ENCODE measurements at regions not wholly inside any gene's neighbourhood (a gene's known extent, or its start where the extent isn't known, plus 50 kb on each side); places are given as distances from the start of the nearest gene placed in this dataset.

DNA sequence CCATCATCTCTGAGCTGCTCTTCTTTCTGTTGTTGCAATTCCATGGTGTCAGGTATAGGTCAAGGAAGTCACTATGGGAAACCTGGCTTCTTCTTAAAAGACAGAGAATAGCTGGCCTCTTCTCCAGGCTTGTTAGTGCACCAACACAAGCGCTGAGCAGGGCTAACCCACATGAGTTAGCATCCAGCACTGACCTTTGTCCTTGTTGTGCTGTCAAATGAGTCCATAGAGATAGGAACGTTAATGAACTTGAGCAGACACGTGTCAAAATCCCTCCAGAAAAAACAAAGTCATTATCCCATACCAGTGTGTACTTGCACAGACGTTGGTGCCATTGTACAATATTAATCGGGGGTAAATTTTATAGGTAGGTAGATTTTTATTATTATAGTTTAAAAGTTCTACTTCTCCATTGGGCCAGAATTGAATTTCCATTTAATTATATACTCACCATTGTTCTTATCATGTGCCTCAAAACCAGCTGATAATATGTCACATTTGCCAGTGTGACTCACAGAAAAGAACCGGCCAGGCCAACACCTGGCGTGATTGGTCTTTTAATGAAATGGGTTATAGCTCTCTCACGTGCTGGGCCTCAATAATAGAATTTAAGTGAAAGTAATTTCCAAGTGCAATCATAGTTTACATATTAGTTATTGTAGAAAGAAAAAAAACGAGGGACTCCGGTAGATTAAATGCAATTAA is 468.8 kb upstream of the MGMT start:
- DNase-seq (ENCODE audit: low read depth in 2 of 2): no peak

DNA sequence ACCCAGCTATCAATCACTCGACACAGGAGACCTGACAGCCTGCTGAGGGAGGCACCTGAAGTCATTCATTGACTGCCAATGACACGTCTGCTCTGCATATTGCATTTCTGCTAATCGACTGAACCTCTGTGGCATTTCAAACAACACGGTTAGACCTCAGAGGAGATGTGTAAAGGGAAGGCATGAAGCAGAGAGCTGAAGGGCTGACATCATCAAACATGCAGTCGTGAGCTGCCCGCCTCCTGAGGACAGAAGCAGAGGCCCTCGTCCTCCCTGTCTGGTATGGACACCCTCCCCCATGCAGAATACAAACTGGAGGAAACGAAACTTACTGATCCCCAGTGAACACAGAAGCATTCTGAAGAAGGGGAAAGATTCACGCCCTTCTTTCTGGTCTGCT is 462.6 kb upstream of the MGMT start:
- DNase-seq (ENCODE audit: low read depth in 2 of 2): no peak

DNA sequence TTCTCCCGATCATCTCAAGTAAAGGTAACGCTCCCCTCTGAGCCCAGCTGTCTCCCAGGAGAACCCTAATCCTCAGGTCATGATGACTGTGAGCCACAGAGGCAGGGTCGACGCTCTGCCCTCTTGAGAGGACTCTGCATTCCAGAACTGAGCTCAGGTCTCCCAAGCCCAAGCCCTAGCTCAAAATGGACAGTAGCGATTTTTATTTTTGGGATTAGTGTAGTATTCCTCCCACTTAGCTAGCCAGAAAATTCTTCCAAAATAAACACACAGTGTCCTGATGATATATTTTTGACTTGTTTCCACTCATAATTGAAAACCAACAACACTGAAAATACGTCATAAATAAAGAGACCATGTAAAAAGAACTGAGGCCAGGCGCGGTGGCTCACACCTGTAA is 462.0 kb upstream of the MGMT start:
- DNase-seq (ENCODE audit: low read depth in 2 of 2): no peak

DNA sequence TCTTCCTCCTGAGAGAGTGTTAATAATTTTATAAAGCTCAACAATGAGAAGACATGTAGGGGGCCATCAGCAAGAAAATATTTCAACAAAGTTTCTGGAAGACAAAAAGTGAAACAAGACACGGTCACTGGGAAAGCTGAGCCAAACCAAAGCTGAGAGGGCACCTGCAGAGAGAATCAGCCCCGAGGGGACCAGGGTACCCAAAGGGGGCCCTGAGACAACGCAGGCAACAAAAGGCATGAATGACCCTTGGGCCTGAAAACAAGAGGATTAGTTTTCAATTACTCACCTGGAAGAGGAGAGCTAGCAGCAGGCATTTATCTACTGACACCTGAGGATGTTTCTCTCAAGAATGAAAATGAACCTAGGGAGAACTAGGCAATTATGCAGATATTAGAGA is 461.2 kb upstream of the MGMT start:
- no peak for DNase-seq (ENCODE audit: low read depth in 2 of 2)

DNA sequence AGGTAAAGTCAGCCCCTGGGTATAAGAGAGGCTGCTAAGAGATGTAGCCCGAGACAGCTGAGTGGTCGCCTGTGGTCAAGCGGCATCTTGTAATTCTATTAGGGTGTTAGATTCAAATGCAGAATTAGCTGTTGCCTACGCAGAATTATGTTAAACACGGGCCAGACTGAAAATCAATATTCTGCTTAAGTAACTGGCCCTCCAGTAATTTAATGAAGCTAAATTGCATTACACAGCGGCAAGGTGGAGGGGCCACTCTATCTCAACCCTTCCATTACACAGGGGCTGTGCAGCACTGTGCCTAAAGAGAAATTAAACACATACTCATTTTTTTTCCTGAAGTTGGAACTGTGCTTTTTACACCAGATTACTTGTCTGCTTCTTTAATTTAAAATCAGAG is 448.5 kb upstream of the MGMT start:
- DNase-seq (ENCODE audit: low read depth in 2 of 2): no peak

DNA sequence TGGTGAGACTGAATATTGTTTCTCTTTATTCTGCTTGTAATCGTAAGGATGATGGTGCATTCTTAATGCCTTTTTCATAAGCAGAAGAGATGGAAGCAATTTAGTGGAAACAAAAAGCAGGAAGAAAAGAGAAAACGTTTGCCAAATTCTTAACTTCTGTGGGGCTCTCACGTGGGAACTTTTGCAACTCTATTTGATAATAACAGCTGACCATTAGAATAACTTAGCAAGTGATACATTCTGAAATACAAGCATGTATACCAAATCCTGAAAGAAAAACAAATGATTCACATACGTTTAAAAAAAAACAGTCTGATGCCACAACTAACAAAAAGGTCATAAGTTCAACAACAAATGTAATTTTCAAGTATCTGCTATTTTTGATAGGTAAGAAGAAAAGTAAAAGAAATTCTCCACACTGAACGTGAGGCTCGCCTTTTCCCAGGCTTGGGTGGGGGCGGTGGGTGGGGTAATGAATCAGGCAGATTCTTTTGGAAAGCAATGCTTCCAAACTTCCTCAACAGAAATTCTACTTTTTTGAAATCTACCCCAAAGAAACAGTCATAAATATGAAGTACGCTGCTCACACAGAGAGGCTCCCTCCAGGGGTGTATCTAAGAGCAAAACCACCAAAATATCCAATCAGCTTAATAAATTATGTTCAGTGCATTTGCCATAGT is 446.2 kb upstream of the MGMT start:
- no peak for DNase-seq (ENCODE audit: low read depth in 2 of 2)

DNA sequence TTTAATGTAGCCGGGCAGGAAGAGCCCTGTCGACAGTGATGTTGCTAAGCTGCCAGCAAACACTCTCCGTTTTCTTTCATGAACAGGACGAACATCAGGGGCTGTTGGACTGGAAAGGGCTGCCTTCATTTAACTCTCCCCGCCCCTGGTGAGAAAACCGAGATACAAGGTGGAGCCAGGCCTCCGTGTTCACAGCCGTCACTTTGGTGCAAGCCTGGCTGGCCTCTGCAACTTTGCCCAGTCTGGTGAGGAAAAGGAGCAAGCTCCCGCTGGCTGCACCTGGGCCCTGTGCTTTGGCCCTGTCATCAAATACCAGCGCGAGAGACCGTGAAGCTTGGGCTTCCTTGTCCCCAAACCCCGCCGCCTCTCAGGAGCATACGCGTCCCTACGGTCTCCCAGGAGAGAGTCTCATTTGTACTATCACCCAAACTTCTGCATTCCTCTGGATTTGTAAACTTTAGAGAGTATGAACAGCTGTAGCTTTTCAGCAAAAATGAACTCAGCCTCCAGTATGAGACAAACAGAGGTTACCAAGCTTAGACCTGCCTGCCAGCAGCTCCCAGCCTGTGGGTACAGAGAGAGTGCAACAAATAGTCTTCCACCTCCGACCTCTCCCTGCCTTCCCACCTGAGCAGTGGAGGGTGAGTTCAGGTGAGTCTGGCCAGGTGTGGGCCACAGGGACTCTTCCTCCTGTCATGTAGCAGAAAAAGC is 445.3 kb upstream of the MGMT start:
- no peak for DNase-seq (ENCODE audit: low read depth in 2 of 2)

DNA sequence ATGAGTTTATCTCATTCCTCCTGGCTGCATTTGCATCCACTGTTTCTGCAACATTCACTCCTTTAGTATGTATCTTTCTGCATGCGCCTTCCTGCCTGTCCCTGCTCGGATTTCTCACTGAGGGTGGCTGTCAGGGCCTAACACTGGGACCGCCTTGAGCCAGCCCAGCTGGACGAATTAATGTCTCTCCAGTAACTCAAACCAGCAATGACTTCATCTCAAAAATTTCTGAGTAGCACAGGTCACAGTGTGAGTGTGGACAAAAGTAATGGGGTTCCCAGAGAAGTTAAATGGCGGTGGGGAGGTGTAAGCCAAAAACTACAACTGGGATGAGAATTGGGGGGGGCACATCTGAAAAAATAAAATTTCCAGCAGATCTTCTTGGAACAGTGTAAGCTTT is 444.0 kb upstream of the MGMT start:
- DNase-seq (ENCODE audit: low read depth in 2 of 2): no peak

DNA sequence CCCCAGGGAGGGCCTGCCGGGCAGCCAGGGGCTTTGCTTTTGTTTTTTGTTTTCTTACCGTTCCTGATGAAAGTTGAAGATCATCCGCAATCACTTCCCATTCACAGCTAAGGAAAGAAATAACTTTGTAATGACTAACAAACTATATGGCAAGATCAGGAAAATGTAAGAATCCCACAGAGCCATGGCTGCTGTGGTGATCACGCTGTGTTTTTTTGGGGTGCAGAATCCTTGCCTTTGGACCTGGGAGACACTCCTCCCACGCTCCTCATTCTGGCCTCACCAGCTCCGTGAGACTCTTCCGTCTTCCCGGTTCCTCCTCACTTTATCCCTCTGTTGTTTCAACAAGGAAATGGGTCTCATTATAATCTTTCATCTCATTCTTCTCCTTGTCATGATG is 443.0 kb upstream of the MGMT start:
- DNase-seq (ENCODE audit: low read depth in 2 of 2): no peak

DNA sequence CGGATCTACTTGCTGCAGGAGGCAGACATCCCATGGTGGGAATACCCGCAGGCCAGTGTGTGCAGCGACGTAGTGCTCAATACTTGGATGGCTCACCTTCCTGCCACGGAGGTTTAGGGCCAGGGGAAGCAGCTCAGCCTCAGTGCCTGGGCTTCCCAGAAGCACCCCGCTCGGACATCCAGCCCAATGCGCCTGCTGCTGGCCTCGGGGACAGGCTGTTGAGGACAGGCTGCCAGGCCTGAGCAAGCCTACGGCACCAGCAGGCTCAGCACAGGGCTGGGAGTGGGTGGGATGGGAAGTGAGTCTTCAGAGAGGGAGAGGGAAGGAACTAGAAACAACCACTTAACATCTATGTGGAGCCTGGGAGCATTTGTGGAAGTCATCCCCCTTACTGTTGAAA is 441.3 kb upstream of the MGMT start:
- no peak for DNase-seq (ENCODE audit: low read depth in 2 of 2)

DNA sequence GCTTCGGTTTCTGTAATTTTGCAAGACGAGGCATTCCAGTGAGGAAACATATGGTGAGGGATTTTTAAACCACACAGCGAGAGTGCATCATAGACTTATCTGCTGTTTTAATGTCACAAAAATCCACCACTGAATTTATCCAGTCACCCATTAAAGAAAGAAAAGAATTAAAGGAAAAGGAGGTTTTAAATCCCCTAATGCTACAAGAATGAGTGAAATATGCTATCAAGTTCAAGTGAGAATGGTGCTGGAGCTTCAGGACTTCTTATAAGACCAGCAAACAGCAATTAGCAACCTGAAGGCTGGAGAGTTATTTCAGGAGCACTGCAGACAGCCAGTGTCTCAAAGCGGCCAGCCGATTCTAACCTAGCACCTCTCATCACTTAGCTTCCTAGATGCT is 439.1 kb upstream of the MGMT start:
- no peak for DNase-seq (ENCODE audit: low read depth in 2 of 2)

DNA sequence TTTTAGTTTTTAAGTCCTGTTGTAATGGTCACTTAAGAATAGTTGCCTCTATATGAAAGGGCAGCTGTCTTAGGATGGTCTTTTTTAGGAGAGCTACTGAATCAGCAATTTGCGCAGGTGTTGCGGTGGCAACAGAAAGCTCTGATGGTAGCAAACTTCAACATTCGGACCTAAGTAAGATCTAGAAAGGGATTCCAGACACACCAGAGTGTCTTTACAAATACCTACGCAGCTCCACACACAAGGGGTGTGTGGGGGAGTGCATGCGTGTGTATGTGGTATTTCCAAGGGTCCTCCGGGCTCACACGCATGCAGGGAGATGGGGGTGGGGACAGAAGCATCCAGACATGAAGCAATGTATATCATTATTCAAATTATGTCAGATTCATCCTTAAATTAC is 438.6 kb upstream of the MGMT start:
- DNase-seq (ENCODE audit: low read depth in 2 of 2): no peak

DNA sequence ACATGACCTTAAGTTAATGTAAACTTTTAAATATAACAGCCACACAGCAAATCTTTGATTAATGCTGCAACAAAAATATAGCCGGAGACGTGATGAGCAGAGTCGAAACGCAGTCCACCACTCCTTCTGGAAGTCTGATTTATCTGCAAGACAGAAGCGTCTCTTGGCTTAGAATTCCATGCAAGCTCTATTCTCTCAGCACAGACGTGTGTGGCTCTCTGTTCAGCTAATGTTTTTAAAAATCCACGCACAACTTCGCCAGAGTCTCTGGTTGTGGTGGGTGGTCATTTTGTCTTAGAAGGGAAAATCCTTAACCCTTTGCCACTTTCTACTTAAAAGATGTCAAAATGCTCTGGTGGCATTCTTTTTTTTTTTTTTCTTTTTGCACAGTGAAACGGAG is 438.0 kb upstream of the MGMT start:
- DNase-seq (ENCODE audit: low read depth in 2 of 2): no peak

DNA sequence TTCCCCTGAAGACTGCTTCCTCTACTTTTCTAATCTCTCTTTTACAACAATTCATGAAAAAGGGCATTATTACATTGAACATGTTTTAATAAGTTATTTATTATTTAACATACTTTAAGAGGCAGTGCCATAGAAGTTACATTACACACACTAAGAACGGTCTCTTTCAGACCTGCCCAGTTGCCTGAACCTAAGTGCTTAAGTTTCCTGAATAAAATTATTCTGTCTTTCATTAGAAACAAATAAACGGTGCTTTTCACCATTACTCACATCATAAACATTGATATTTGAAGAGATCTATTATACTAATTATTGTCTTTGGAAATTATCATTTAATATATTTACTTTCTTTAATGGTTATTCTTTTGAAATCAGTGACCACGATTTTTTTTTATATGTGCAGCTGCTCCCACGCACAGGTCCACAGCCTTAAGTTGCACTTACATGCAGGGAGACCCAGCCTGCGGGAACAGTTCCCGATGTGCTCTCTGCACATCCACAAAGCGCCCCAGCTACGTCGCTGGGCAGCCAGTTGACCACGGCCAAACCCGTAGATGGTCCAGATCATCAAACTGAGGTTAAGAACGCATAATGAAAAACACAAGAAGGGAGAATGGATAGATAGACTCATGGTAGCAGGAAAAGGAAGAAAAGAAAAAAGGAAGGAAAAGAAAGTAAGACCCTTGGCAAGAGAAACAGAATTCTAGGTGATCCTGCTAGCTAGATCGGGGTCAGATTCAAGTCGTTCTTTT is 437.0 kb upstream of the MGMT start:
- no peak for DNase-seq (ENCODE audit: low read depth in 2 of 2)

DNA sequence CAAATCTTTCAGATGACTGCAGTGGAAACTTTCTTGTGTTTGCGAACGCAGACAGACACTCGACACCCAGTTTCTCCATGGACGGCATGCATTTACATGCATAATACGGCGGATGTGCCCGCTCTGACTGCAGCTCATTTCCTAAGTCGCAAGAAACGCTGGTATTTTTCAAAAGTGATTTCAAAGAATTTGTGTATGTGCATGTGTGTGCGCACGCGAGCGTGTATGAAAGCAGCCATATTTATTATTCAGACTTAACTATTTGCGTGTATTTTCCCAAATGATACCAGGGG is 436.5 kb upstream of the MGMT start:
- DNase-seq (ENCODE audit: low read depth in 2 of 2): no peak

DNA sequence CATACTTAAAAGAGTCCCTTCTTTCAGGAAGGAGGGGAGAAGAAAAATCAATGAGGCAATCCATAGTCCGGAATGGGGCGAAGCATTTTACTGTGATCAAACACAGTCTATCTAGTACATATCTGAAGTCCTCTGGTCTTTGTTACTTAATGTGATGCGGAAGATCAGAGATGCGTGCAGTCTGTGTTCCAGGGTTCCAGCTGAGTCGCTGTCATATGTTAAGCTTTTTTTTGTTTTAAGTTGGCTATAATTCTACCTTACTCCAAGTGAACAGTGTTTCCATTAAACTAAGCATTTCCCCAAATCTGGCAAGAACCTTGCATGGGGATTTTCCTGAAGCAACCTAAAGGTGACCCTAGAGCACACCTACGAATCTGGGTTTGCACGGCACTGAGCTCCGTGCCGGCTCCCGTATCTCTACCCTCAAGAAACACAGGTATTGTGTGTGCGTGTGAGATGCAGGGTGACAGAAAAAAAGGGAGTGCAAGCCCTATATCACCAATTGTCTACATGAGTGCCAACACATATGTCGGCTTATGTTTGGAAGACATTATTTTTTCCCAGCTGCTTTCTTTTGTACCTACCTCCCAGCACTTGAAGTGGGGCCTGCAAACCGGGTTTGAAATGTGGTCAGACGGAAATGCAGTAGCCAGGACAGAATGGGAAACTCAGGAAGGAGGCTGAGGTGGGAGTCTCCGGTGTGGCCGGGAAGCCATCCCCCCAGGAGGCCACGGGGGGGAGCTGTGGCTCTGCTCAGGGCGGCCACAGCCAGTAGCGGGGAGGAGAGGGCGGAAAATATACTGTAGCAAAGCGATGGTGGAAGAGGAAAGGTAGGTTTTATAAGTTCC is 435.8 kb upstream of the MGMT start:
- DNase-seq (ENCODE audit: low read depth in 2 of 2): peak in 1 of 2 donors; percentile 35

DNA sequence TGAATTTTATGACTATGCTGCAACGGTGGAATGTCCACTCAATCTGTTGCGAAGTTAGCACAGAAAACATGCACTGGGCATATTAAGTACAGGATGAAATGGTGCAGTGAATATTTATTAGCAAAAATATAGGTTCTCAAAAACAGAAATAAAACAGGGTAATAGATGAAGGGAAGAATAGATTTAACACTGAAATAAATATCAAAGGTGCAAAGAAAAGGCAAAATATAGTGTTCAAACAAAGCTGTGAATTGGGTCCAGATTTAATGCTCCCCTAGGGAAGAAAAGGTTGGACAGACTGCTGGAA is 435.2 kb upstream of the MGMT start:
- no peak for DNase-seq (ENCODE audit: low read depth in 2 of 2)

DNA sequence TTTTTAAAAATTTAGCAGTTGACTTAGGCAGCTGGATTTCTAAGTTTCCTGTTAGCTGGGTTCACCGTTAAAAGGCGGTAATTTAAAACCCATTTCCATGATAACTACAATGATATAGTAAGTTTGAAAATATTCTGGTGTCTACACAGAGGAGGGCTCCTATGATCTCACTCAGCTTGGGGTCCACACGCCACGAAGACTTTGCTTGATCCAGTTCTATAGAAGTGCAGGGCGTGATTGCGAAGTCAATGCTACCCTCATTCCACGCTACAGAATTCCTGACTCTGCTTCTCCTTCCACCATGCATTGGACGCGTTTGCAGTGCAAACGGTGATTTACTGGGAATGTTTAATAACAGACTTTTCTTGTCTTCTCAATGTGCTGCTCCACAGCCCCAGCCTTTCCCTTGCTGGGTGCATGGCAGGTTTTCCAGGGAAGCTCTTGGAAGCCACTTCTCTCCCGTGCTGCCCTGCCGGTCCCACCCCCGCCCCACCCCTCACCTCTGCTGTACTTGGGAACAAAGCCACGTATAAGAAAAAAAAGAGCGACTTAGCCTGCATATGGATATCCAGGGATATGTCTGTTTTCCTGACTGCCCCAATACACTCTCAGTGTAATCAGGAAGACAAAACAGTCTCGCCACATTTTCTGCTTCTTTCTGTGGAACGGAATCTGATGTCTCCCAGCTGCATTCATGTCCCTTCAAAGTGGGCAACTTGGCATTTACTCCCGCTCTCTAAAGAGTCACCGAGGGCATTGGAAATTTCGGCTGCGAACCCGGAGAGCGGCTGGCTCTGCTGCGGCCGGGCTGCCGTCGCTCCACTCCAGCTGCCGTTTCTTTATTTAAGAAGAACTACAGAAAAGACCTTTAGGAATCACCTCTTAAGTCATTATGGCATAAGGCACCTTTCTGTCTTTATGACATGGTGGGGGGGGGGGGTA is 434.4 kb upstream of the MGMT start:
- no peak for DNase-seq (ENCODE audit: low read depth in 2 of 2)

DNA sequence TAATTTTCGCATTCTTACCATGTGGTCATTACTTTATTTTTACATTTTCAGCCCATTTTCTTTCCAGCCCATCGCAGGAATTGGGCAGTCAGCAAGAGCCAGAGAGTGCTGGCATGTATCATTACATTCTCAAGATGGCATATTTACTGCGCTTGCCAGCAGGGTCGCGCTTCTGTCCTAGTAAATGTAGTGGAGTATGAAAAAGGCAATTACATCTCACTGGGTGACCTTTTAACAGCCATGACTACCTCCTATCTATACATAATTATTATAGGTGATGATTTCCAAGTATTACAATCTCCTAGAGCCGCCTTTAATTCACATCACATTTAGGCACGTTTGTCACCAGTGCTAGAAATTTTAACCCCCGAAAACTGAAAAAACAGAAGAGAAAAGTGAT is 433.7 kb upstream of the MGMT start:
- DNase-seq (ENCODE audit: low read depth in 2 of 2): no peak

DNA sequence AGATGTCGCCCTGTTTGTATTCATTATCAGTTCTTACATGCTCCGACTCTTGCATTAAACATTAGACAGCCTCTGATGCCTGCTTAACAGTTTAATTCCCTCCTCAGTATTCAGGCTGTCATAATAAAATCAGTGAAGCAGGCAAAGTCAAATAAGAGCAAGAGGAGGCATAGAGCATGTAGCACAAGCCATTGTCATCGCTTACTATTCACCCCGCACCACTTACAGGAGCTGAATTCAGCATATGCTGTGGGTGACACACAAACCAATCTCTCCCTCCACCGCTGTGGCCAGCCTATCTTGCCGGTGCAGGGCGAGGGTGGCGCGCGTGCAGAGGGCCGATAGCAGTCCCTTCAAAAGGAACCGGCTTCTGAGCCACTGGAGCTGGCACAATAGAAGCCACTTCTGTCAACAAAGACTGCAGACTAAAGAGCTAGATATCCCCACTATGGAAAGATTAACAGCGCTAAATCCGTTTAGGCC is 433.2 kb upstream of the MGMT start:
- DNase-seq (ENCODE audit: low read depth in 2 of 2): no peak

Measured in stimulated activated CD8-positive, alpha-beta memory T cell treated with anti-CD3 and anti-CD28 coated beads, Interleukin-7, amount 100 ng/mL, for 1 hour (primary cell).